RPMI7951 (cell line): ENCODE measurements at regions not wholly inside any gene's neighbourhood (a gene's known extent, or its start where the extent isn't known, plus 50 kb on each side); places are given as distances from the start of the nearest gene placed in this dataset.

Source experiments
- DNase-seq: peaks from one replicate; pipeline ENCODE4 v3.0.0-alpha.2; 2012; ENCODE audit warnings: low read depth

DNA sequence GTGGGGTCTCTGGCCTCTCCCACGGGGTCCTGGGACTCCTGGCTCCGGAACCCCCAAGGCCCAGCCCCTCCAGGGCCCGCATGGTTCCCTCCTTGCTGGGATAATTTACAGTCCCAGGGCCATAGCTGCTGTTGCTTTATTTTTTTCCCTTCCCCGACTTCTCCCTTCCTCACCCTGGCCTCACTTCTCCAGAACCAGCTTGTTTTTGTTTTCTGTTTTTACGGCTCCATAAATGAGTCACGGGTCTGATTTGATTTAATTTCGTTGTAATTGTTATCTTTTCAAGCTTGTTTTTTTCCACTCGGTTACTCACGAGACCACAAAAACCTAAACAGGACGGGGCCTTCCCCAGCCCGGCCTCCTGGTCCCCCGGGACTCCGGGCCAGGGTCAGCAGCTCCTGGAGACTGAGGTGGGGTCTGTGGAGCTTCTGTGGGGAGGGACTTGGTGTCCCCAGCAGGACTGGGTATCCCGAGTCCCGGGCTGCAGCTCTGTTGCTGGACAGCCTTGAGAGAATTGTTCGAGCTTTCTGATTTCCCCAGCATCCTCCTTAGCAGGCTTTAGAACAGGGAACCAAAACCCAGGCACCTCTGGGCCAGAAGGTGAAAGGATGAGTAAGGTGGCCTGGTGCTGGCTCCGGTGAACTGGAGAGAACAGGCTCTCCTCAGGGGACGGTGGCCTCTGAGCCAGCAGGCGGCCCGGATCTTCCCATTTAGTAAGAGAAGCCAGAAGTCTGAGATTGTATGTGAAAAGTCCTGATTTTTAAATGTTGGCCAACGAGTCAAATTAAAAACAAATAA, 94.9 kb downstream of the CEBPB start:
- peak; percentile 81 for DNase-seq

DNA sequence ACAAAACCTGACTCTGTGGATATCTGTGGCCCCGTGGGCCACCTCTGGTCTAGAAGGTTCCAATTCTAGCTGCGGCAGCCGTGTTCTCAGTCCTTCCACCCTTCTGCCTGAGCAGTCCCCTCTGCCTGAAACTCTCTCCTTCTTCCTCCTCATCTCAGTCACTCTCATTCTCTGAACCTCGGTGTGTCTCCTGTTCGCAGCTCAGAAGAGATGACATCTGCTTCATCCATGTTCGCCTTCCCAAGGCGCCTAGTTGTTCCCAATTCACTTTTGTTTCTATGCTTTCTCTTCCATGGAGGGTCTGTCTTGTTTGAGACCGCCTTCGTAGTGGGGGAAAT, 95.5 kb downstream of the CEBPB start:
- DNase-seq: no peak

DNA sequence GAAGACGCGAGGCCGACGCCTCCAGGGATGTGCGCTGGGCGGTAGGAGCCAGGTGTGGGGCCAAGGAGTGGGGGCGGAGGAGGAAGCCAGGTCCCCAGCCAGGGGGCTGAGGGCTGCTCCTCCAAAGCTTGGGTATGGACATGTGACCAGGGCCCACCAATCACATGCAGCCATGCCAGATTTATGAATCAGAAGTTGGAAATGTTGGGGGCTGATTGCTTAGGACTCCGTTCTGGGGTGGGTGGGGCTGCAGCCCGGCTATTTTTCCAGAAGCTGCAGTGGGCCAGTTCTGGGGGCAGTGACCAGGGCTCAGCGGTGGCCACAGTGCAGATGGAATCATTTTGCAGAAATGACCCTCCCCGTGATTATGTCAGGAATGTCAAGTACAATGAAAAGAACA, 96.0 kb downstream of the CEBPB start:
- peak; percentile 79 for DNase-seq

DNA sequence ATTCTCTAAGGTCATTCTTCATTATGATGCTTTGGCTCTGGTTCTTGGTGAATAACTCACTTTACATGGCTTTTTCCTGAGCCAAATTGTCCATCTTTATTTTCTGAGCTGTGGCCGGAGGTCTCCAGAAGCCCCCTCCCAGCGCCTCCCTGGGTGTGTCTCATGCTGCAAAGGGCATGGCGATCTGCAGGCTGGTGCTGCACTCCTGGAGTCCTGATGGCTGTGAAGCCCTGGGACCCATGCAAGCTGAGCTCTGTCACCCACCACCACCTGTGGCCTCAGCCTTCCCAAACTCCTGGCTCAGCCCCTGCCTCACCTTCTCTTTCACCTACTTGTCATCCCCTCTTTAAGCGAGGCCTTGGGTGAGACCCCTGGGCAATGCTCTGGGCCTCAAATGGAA, 96.9 kb downstream of the CEBPB start:
- no peak for DNase-seq

DNA sequence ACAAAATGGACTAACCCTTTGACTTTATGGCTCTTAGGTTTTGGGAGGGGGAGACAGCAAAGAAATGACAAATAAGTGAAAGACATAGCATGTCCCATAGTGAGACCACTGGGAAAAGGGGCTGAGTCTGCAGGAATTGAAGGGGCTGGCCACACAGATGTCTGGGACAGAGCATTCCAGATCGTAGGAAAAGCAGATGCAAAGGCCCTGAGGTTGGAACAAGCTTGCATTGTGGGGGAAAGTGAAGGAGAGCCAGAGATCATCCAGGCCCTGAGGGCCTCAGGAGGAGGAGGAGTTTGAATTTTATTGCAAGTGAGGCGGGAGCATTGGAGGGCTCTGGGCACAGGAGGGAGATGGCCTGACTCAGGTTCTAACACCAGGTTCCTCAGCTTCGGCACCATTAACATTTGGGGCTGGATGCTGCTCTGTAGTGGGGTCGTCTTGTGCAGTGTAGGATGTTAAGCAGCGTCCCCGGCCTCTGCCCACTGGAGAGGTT, 97.5 kb downstream of the CEBPB start:
- peak; percentile 31 for DNase-seq

DNA sequence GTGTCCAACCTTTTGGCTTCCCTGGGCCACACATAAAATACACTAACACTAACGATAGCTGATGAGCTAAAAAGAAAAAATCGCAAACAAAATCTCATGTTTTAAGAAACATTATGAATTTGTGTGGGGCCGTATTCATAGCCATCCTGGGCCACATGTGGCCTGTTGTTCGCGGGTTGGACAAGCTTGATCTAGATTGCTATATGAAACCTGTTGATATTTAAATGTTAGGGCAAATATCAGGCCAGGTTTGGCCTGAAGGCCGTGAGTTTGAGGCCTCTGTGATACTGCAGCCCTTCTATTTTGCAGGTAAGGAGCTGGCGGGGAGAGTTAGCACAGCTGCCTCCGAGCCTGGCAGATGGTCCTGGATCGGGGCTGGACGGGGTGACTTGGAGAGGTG, 99.0 kb downstream of the CEBPB start:
- DNase-seq: no peak

DNA sequence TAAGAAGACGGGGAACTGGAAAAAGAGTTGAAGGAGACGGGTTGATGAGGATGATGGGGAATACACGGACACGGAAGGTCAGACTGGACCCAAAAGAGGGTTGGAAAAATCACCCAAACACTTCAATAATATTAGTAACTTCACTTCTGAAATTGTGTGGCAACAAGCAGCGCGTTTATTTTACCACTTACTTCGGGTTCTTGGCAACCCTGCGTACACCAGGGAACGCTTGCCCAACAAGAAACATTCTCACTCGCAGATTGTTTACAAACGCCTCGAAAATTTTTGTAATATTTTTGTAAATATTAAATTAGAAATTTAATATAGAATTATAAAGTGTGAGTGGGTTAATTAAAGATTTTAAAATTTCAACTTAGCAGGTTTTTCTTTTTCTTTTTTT, 99.5 kb downstream of the CEBPB start:
- DNase-seq: no peak

DNA sequence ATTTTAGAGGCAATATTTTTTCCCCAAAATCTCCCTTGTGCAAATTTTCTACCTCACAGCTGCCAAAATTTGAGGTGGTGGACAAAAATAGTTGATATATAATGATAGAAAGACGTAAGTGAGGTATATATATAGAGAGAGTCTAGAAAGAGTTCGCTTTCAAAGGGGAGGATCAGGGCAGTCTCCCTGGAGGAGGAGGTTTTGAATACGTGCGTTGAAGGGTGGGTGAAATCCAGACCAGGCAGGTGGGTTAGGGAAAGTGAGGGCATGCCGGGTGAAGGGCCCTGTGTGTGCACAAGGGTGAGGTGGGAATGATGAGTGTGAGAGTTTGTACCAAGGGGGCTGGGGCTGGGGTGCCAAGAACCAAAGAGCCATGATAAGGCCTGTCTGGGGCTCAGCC, 100.2 kb downstream of the CEBPB start:
- DNase-seq: no peak

DNA sequence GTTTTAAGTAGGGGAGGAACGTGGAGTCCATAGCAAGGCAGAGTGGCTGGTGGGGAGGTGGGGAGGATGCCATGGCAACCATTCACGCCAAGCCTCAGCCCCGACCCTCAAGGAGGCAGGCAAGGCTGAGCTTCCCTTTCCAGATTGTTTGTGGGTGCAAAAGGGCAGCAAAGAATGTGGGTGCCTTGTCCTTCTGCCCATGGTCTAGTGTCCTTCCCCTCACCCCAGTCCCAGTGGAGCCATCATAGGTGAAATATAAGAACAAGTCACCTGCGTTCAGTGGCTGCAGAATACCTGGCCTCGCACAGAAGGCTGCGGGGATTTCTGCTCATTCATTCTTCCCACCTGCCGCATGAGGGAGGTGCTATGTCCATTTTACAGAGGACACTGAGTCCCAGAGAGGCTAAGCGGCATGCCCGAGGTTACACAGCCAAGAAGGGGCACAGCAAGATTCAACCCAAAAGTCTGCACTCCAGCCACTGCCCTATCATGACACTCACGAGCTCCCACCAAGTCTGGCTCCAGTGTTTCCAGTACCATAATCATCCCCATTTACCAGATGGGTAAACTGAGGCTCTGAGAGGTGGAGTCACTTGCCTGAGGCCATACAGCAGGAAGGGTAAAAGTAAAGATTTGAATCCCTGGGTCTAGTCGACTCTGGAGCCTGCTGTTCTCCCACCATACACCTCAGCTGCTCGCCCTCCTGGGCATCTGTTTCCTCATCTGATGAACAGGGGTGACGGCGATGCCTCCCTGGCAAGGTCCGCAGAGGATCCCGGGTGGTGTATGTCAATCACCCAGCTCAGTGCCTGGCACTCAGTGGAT, 100.8 kb downstream of the CEBPB start:
- no peak for DNase-seq

DNA sequence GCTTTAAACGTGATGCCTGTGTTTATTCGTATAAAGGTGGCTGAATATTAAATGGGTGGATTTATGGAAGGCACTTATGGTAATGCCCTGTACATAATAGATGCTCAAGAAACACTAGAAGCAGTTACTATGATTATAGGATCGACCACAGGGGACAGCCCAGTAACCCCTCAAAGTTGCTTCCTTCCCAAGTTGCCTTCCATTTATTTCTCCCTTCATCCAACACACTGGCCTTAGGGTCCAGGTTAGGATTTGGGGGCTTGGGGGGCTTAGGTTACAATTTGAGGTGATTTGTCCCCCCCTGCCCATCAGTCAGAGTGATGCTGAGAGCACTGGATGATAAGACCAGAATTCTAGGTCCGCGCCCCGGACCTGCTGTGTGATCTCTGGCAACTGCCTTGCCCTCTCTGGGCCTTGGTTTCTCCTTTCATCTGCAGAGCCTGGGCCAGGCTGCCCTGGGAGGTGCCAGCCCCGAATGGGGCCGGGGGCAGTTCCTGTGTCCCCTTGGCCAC, 101.5 kb downstream of the CEBPB start:
- DNase-seq: no peak

DNA sequence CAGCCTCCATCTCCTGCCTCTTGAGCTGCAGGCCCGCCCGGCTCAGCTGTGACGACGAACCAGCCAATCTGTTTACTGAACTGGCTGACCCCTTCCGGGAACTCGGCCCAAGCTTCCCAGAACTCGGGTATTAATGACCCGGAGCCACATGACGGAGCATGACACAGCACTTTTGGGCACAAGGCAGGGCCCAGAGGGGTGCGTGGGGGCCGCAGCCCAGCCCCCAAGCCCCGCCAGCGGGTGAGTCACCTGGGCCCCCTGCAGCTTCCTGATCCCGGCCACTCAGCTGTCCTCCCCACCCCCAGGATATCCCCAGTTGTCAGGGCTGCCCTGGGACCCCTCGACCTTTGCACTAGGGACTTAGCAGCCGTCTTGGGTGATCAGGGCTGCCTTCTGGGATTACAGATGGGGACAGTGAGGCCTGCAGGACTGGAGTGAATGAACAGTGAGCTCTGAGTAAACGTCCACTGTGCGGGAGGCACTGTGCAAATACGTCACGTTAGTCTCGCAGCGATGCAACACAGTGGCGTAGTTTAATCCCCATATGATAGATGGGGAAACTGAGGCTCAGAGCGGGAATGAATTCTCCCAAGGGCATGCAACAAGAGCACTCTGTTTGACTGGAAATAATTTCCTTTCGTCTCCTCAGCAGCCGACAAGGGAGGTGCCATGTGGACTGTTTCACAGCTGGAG, 102.1 kb downstream of the CEBPB start:
- peak; percentile 99 for DNase-seq

DNA sequence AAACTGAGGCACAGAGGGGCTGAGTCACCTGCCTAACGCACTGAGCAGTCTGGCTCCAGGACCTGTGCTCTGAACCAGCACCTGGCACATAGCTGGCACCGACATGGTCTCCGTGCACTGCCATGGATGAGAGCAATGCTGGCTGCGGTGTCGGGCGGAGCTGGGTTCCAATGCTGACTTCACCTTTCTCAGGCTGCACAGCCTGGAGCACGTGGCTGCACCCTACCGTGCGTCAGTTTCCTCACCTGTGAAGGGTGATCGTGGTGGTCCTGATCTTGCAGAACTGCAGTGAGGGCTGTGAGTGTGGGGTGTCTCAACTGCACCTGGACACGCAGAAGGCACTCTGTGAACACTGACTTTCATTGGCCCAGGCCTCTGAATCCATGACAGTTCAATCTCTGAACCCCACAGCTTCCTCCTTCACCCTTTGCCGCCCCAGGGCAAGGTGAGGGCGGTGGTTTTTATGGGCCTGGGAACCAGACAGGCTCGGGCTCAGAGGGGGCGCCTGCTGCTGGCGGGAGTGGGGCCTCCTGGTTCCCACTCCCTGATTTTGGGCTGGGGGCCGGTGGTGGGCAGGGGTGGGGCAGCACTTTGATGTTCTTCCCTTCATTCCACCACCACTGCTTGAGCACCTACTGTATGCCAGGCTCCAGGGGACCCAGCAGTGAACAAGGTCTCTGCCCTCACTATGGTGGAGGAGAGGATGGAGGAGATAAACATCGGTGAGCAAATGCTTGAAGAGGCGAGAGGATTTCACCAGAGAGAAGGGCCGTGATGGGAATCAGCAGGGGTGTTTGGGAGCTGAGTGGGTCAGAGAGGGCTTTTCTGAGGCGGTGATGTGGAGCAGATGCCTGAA, 102.9 kb downstream of the CEBPB start:
- DNase-seq: no peak

DNA sequence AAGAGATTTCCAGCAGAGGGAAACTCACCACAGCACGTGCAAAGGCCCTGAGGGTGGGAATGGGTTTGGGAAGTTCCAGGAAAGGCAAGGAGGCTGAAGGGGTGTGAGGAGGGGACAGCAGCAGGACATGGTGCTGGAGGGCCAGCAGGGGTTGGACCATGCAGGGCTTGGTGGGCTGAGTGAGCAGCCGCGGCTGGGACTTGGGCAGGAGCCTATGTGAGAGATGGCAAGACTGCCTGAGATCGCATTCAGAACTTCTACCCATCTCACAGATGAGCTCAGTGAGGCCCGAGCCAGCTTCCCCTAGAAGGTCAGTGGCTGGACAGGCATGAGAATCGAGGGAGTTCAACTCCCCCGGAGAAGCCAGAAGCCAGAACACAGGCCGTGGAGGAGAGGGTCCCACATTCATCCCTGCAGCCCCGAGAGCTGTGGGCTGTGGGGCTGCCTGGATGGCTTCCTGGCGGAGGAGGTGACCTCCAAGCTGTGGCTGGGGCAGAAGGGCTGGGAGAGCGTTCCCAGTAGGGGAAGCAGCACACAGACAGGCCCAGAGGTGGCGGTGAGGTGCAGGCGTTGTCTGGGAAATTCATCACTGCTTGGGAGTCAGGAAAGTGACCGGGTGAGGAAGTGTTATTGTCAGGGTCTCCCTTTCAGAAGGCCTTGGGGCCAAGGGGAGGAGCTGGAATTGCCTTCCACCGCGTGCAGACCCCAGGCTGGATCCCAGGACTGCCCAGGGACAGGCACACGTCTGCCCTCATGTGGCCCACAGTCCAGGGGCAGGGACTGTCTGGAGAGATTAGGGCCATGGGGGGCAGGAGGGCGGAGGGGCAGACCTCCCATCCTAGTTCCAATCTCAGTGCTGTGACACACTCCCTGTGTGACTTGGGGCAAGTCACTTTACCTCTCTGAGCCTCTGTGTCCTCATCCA, 103.8 kb downstream of the CEBPB start:
- peak; percentile 42 for DNase-seq

DNA sequence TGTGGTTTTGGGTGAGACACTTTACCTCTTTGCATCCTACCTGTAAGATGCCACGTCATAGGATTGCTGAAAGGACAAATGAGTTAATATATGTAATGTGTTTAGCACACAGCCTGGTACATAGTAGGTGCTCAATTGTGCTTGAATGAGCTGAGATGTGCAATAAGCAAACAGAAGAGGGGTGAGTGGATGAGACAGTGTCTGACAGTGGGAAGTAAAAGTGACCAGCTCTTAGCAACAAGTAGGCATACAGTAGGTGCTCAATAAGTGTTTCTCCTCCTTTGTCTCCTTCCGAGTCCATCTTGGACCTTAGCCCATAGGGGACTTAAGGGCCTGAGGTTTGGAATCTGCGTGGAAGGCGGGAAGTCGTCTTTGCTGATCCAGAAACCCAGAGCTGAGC, 104.7 kb downstream of the CEBPB start:
- DNase-seq: no peak

DNA sequence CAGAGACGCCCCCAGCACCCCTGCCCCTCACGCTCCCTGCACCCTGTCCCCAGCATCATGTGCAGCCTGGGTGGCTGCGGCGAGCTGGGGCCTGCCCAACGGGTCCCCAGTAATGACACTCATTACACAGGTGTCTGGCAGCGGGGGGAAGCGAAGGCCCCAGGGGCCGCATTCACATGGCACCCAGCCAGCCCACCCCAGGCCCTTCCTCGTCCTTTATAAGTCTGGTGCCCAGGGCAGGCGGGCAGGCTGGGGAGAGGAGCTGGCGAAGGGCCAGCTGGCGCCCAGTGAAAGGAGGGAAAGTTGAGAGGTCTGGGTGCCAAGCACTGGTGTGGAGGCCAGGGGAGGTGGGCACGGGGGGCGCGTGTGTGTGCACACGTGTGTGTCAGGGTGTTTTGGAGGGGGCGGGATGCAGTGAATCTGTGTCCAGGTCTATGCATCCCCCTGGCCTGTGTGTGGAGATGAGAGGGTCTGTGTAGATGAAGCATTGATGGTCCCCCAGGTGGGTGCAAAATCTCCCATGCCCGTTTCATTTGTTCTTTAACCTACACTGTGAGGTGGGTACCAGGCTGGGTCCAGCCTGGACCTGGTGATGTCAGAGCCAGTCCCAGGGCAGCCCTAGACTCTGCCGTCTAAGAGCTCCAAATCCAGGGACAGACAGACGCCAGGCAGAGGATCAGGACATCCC, 105.3 kb downstream of the CEBPB start:
- no peak for DNase-seq

DNA sequence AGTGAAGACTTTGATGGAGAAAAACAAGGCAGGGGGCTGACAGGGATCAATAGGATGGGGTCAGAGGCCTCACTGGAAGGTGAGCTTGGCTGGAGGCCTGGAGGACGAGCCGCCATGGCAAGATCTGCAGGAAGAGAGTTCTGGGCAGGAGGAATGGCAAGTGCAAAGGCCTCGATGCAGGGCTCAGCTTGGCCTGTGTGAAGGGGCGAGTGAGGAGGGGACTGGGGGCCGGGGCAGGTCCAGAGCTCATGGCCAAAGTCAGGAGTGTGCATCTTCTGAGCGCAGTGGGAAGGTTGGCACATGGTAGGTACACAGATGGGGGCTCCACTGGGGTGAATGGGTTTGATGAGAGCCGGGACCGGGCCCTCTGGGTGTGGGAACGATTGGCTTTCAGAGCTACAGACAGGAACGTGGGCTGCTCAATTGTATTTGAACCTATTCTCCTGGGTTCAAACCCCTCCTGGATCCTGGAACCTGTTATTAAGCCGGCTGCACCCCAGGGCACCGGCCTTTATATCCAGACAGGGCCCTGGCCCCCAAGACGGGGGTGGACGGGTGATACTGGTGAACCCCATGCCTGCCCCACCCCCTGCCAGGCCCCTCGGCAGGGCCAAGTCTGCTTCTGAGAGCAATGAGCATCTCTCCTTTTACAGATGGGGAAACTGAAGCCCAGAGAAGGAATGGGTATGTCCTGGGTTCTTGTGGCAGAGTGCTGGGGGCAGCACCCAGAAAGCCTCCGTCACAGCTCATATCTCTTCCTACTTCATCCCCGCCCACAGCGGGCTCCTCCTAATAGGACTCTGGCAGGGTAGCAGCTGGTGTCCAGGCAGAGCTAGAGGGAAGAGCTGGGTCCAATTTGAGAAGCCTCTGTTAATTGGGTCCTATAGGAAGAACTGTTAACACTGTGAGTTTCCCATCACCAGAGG, 106.1 kb downstream of the CEBPB start:
- peak; percentile 27 for DNase-seq

DNA sequence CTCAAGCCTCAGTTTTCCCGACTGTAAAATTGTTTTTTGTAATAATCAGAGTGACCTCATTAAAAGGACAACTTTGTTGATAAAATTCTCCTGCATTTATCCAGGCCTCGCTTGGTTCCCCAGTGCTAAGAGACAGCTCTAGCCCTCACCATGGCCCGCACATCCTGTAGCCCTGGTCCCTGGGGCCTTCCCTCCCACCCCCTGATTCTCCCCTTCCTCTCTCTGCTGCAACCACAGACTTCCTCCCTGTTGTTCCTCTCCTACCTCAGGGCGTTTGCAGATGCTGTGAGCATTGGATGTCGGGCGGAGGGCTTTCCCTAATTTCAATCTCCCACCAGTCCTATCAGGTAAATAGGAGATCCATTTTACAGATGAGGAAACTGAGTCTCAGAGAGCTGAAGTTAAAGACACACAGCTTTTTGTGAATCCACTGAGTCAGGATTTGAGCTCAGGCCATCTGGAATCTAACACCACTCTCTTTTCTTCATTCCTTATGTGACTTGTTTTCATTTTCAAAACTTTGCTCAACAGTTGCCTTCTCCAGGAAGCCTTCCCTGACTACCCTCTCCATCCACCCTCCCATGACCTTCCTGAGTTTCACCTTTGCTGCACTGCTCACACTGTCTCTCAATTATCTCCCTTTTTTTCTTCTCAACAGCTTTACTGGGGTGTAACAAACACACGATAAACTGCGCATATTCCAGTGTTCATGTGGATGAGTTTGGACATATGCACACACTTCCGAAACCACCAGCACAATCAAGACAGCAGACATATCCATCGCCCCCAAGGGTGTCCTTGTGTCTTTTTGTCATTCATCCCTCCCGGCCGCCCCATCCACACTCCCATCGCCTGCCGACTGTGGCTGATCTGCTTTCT, 107.1 kb downstream of the CEBPB start:
- peak; percentile 42 for DNase-seq
